K562 (cell line): ENCODE measurements at regions not wholly inside any gene's neighbourhood (a gene's known extent, or its start where the extent isn't known, plus 50 kb on each side); places are given as distances from the start of the nearest gene placed in this dataset.

Experiments used
- ATAC-seq: fragments of 200-7000 bp; cut with Tn5 transposase; 3 replicates; pipeline ENCODE4 v1.9.1; 2020; ENCODE audit warnings: moderate library complexity
- BruUV-seq: library from RNA; stranded (reverse); fragments of 400-500 nt; replicated peaks from 2 replicates; lab custom pipeline; 2021; lab: Mats Ljungman, UMichigan
- CTCF ChIA-PET: fragments of 300-600 bp; formaldehyde crosslinking; extraction: SDS; loops from one replicate; lab custom pipeline; 2021; ENCODE audit warnings: low intra/inter-chr PET ratio; lab: Yijun Ruan, JAX
- POLR2A ChIA-PET: fragments of 300-600, 350-650 bp; sonication (Branson Sonifier 250); formaldehyde crosslinking; extraction: SDS; loops from one replicate; lab custom pipeline; 2021; ENCODE audit warnings: antibody characterized with exemption, inconsistent platforms; lab: Yijun Ruan, JAX
- DNase-seq, 4 experiments: peaks; one replicate each; pipeline versions ENCODE4 v3.0.0 to v3.0.0-alpha.2; 2011 to 2018; ENCODE audit warnings: low spot score in 3 of 4, mixed read lengths in 3 of 4; ENCODE audit errors: extremely low read depth in 1 of 4
- FAIRE-seq: peaks from 2 replicates; lab custom pipeline; 2011; peaks lifted over from hg19 to GRCh38; lab: Jason Lieb, UNC
- H2AFZ ChIP-seq: 2 replicates; pipeline ENCODE4 v1.6.0; 2011; ENCODE audit warnings: low read depth, low read length, control low read depth, inconsistent platforms
- H3K27ac ChIP-seq: fragments of 200-600 bp; 3 replicates; pipeline ENCODE4 v1.8.0; 2011; ENCODE audit warnings: low read depth, mild to moderate bottlenecking, control low read depth, inconsistent platforms, low read length, moderate library complexity, mixed read lengths; ENCODE audit errors: extremely low read depth
- H3K27me3 ChIP-seq, 2 experiments: fragments of 300-600 bp in 1 of 2; 2 replicates in 1 of 2; 3 replicates in 1 of 2; pipeline versions ENCODE4 v1.6.0 to v1.8.0; 2011; ENCODE audit warnings: inconsistent platforms in 2 of 2, low read length in 2 of 2, mild to moderate bottlenecking in 1 of 2, mixed read lengths in 1 of 2, moderate library complexity in 1 of 2; ENCODE audit not compliant: control insufficient read depth in 2 of 2, insufficient read depth in 2 of 2
- H3K36me3 ChIP-seq: fragments of 300-600 bp; 3 replicates; pipeline ENCODE4 v1.8.0; 2011; ENCODE audit warnings: mild to moderate bottlenecking, low read length, inconsistent platforms; ENCODE audit not compliant: control insufficient read depth, insufficient read depth
- H3K4me1 ChIP-seq, 2 experiments: fragments of 200-600 bp in 1 of 2; replicated peaks in 1 of 2; 2 replicates in 1 of 2; 3 replicates in 1 of 2; pipeline versions ENCODE4 v1.5.1 to v1.8.0; 2011; ENCODE audit warnings: inconsistent platforms in 2 of 2, low read length in 2 of 2, mild to moderate bottlenecking in 1 of 2, mixed read lengths in 1 of 2, moderate library complexity in 1 of 2; ENCODE audit not compliant: control insufficient read depth in 2 of 2, insufficient read depth in 2 of 2
- H3K4me2 ChIP-seq: 2 replicates; pipeline ENCODE4 v1.6.1; 2011; ENCODE audit warnings: low read length, control low read depth, inconsistent platforms, mixed read lengths; ENCODE audit not compliant: insufficient read depth
- H3K4me3 ChIP-seq: fragments of 200-600 bp; sonication (generic), shearing (Covaris generic); 2 replicates; pipeline ENCODE4 v1.5.1; 2016; ENCODE audit warnings: control low read depth, inconsistent platforms
- H3K79me2 ChIP-seq: fragments of 200-600 bp; 3 replicates; pipeline ENCODE4 v1.8.0; 2011; ENCODE audit warnings: low read length, inconsistent platforms; ENCODE audit not compliant: control insufficient read depth, insufficient read depth
- H3K9ac ChIP-seq, 2 experiments: 2 replicates each; pipeline versions ENCODE4 v1.6.0 to v1.6.1; 2011; ENCODE audit warnings: low read depth in 2 of 2, low read length in 2 of 2, control low read depth in 1 of 2, inconsistent platforms in 1 of 2, mild to moderate bottlenecking in 1 of 2, mixed read lengths in 1 of 2; ENCODE audit not compliant: insufficient read depth in 1 of 2
- H3K9me1 ChIP-seq: one replicate; pipeline ENCODE4 v1.6.0; 2011; ENCODE audit warnings: inconsistent platforms, mild to moderate bottlenecking, low read length, moderate library complexity; ENCODE audit not compliant: control insufficient read depth, insufficient read depth
- H3K9me3 ChIP-seq: replicated peaks from 2 replicates; pipeline ENCODE4 v1.5.1; 2011; ENCODE audit warnings: low read depth, low read length, inconsistent platforms; ENCODE audit not compliant: control insufficient read depth, insufficient read depth
- H4K20me1 ChIP-seq: replicated peaks from 2 replicates; pipeline ENCODE4 v1.6.1; 2011; ENCODE audit warnings: low read length, inconsistent platforms, mixed read lengths; ENCODE audit not compliant: control insufficient read depth, insufficient read depth
- CTCF ChIP-seq, 3 experiments: IDR thresholded peaks in 2 of 3; conservative IDR thresholded peaks in 1 of 3; 2 replicates each; pipeline ENCODE4 v1.5.1; 2011 to 2012; ENCODE audit warnings: low read length in 3 of 3, mild to moderate bottlenecking in 3 of 3, control low read depth in 2 of 3, improper control_type of control experiment in 1 of 3, inconsistent platforms in 1 of 3, low read depth in 1 of 3, mixed read lengths in 1 of 3, moderate library complexity in 1 of 3; ENCODE audit not compliant: insufficient read depth in 2 of 3
- ZNF143 ChIP-seq: sonication (generic); formaldehyde crosslinking; IDR thresholded peaks from 2 replicates; pipeline ENCODE4 v1.9.0; 2022; ENCODE audit warnings: mild to moderate bottlenecking, missing genetic modification reagents
- ZNF785 ChIP-seq: fragments of 250-450 bp; sonication (Bioruptor Pico); IDR thresholded peaks from 2 replicates; pipeline ENCODE4 v1.4.0; 2020; ENCODE audit warnings: mild to moderate bottlenecking
- WGBS: fragments of 100-300 bp; shearing (Covaris generic); methylation state at CpG from one replicate; pipeline ENCODE4 v1.1.6; 2016; ENCODE audit warnings: low coverage, mixed read lengths; ENCODE audit not compliant: insufficient coverage; ENCODE audit errors: missing lambda C conversion rate; 5-methylcytosine and 5-hydroxymethylcytosine counted together
- in situ Hi-C: fragments of 300-500 bp; cut with MboI; formaldehyde crosslinking; loops from 4 replicates; pipeline ENCODE4 v1.15.0; 2018; ENCODE audit warnings: inconsistent platforms, mixed read lengths
- intact Hi-C: fragments of 100-400 bp; cut with micrococcal nuclease; formaldehyde crosslinking; loops from 2 replicates; pipeline ENCODE4 v1.14.2; 2022

- CTCF ChIA-PET, result interaction anchor here (0.5 kb wide), 1 partner anchor 217 kb away, joined by 3 read pairs; no protein-coding TSS in a partner anchor
- H3K27me3 ChIP-seq, result no peaks in the 10 kb centered on the region; a peak in 1 of 5 replicates
- no TSS peak for BruUV-seq
Observed at GRCh38 chr10:93224005-93224779, 150.5 kb downstream of the CYP26A1 start.

More at GRCh38 chr10:93224005-93224779, 150.5 kb downstream of the CYP26A1 start:
- no peaks in the 10 kb centered on the region for H3K79me2 ChIP-seq
- WGBS, result 0% methylated on average over 4 of the region's 5 CpGs
- TF ChIP-seq ZNF143 (no peak), CTCF (IDR thresholded peaks at IDR 0.05 in 2 of 3, conservative IDR thresholded peaks at IDR 0.05 in 1 of 3; ENCODE audit: insufficient read depth in 2 of 3, low read depth in 1 of 3, low read length in 3 of 3) (peak in 1 of 3 experiments; percentile 24; a peak in 2 of 6 replicates), ZNF785 (CRISPR knock-in tag) (no peak)
- POLR2A ChIA-PET, result interaction anchor here (0.5 kb wide), 1 partner anchor 222 kb away, joined by 3 read pairs; no protein-coding TSS in a partner anchor
- no peak overlapping the region for H3K9ac ChIP-seq
- H3K9me3 ChIP-seq, result no peaks in the 10 kb centered on the region
- H3K27ac ChIP-seq, result no peak overlapping the region
- no peak for DNase-seq
- peaks cover 3 to 6% of the 10 kb centered on the region in 2 experiments; a peak in 2 of 5 replicates for H3K4me1 ChIP-seq
- H3K36me3 ChIP-seq, result no peaks in the 10 kb centered on the region
- in situ Hi-C loops (no loop called here), intact Hi-C loops (loop anchor here (10.0 kb wide), 1 partner anchor 131 kb away; no protein-coding TSS in a partner anchor)
- H3K4me2 ChIP-seq, result no peak overlapping the region
- no peak overlapping the region for H3K4me3 ChIP-seq
- FAIRE-seq, result no peak
- no peak overlapping the region for H2AFZ ChIP-seq
- no peak for ATAC-seq
- no peaks in the 10 kb centered on the region for H3K9me1 ChIP-seq
- H4K20me1 ChIP-seq, result no peaks in the 10 kb centered on the region
